ENCODE measurements at regions not wholly inside any gene's neighbourhood (a gene's known extent, or its start where the extent isn't known, plus 50 kb on each side); places are given as distances from the start of the nearest gene placed in this dataset.

- TF ChIP-seq CHD7 (IDR thresholded peaks at IDR 0.05; ENCODE audit: insufficient replicate concordance, low read length), result no peak
These were observed 58.8 kb upstream of the ZNF536 start (continued) for GRCh38 chr19:30313353-30313750.

Data from H1 (cell line).